ENCODE measurements at regions not wholly inside any gene's neighbourhood (a gene's known extent, or its start where the extent isn't known, plus 50 kb on each side); places are given as distances from the start of the nearest gene placed in this dataset.

- H3K9me3 Mint-ChIP-seq = peaks cover 2 to 3% of the 10 kb centered on the region in 2 donors
- H3K27ac Mint-ChIP-seq = no peak overlapping the region
- no peaks in the 10 kb centered on the region for H3K27me3 Mint-ChIP-seq (ENCODE audit: low read depth)
- DNase-seq (no peak), ATAC-seq (replicated peaks in 1 of 2) (no peak)
- no peaks in the 10 kb centered on the region for H3K36me3 Mint-ChIP-seq (ENCODE audit: insufficient read depth in 2 of 2)
- no peaks in the 10 kb centered on the region for H3K4me1 Mint-ChIP-seq (ENCODE audit: low read depth)
- H3K4me3 Mint-ChIP-seq = no peak overlapping the region
Observed at GRCh38 chr5:107127878-107128277, 542.9 kb downstream of the EFNA5 start.

GRCh38 chr5:107126341-107126740, 544.4 kb downstream of the EFNA5 start:
- H3K4me1 Mint-ChIP-seq (ENCODE audit: low read depth) = no peaks in the 10 kb centered on the region
- no peak for DNase-seq
- H3K27me3 Mint-ChIP-seq (ENCODE audit: low read depth) = no peaks in the 10 kb centered on the region
- no peak overlapping the region for H3K4me3 Mint-ChIP-seq
- no peaks in the 10 kb centered on the region for H3K9me3 Mint-ChIP-seq
- no peaks in the 10 kb centered on the region for H3K36me3 Mint-ChIP-seq (ENCODE audit: insufficient read depth in 2 of 2)
- no peak for ATAC-seq (replicated peaks in 1 of 2)
- no peak overlapping the region for H3K27ac Mint-ChIP-seq

- no peaks in the 10 kb centered on the region for H3K4me1 Mint-ChIP-seq (ENCODE audit: low read depth)
Observed at GRCh38 chr5:107124376-107124775, 546.4 kb downstream of the EFNA5 start.

GRCh38 chr5:107123014-107123413, 547.7 kb downstream of the EFNA5 start:
- Mint-ChIP-seq H3K27me3 (ENCODE audit: low read depth) (no peaks in the 10 kb centered on the region), H3K9me3 (no peaks in the 10 kb centered on the region), H3K4me3 (no peak overlapping the region), H3K4me1 (ENCODE audit: low read depth) (no peaks in the 10 kb centered on the region), H3K27ac (no peak overlapping the region), H3K36me3 (ENCODE audit: insufficient read depth in 2 of 2) (no peaks in the 10 kb centered on the region)
- ATAC-seq (replicated peaks in 1 of 2) (no peak), DNase-seq (no peak)

More at GRCh38 chr5:107124376-107124775, 546.4 kb downstream of the EFNA5 start:
- no peaks in the 10 kb centered on the region for H3K36me3 Mint-ChIP-seq (ENCODE audit: insufficient read depth in 2 of 2)
- no peaks in the 10 kb centered on the region for H3K9me3 Mint-ChIP-seq
- DNase-seq = no peak
- no peak overlapping the region for H3K4me3 Mint-ChIP-seq
- no peak for ATAC-seq (replicated peaks in 1 of 2)
- H3K27ac Mint-ChIP-seq = no peak overlapping the region
- H3K27me3 Mint-ChIP-seq (ENCODE audit: low read depth) = no peaks in the 10 kb centered on the region

GRCh38 chr5:107121793-107122519, 548.8 kb downstream of the EFNA5 start:
- ATAC-seq (replicated peaks in 1 of 2) (no peak), DNase-seq (no peak)
- no peaks in the 10 kb centered on the region for H3K27me3 Mint-ChIP-seq (ENCODE audit: low read depth)
- H3K27ac Mint-ChIP-seq = no peak overlapping the region
- no peaks in the 10 kb centered on the region for H3K36me3 Mint-ChIP-seq (ENCODE audit: insufficient read depth in 2 of 2)
- H3K9me3 Mint-ChIP-seq = no peaks in the 10 kb centered on the region
- no peaks in the 10 kb centered on the region for H3K4me1 Mint-ChIP-seq (ENCODE audit: low read depth)
- H3K4me3 Mint-ChIP-seq = no peak overlapping the region

GRCh38 chr5:107119656-107120055, 551.1 kb downstream of the EFNA5 start:
- H3K4me3 Mint-ChIP-seq = no peak overlapping the region
- no peaks in the 10 kb centered on the region for H3K4me1 Mint-ChIP-seq (ENCODE audit: low read depth)
- H3K36me3 Mint-ChIP-seq (ENCODE audit: insufficient read depth in 2 of 2) = no peaks in the 10 kb centered on the region
- DNase-seq (no peak), ATAC-seq (replicated peaks in 1 of 2) (no peak)
- no peak overlapping the region for H3K27ac Mint-ChIP-seq
- H3K27me3 Mint-ChIP-seq (ENCODE audit: low read depth) = no peaks in the 10 kb centered on the region
- H3K9me3 Mint-ChIP-seq = peaks cover 0 to 6% of the 10 kb centered on the region in 2 donors

GRCh38 chr5:107118184-107119019, 552.3 kb downstream of the EFNA5 start:
- Mint-ChIP-seq H3K27ac (no peak overlapping the region), H3K9me3 (peaks cover 0 to 6% of the 10 kb centered on the region in 2 donors), H3K4me3 (no peak overlapping the region), H3K36me3 (ENCODE audit: insufficient read depth in 2 of 2) (no peaks in the 10 kb centered on the region), H3K27me3 (ENCODE audit: low read depth) (no peaks in the 10 kb centered on the region), H3K4me1 (ENCODE audit: low read depth) (no peaks in the 10 kb centered on the region)
- DNase-seq (no peak), ATAC-seq (replicated peaks in 1 of 2) (no peak)

GRCh38 chr5:107112216-107112615, 558.5 kb downstream of the EFNA5 start:
- H3K4me3 Mint-ChIP-seq = no peak overlapping the region
- H3K4me1 Mint-ChIP-seq (ENCODE audit: low read depth) = no peaks in the 10 kb centered on the region
- DNase-seq (no peak), ATAC-seq (replicated peaks in 1 of 2) (no peak)
- no peaks in the 10 kb centered on the region for H3K27me3 Mint-ChIP-seq (ENCODE audit: low read depth)
- peaks cover 4 to 12% of the 10 kb centered on the region in 2 donors for H3K9me3 Mint-ChIP-seq
- no peak overlapping the region for H3K27ac Mint-ChIP-seq
- H3K36me3 Mint-ChIP-seq (ENCODE audit: insufficient read depth in 2 of 2) = peaks cover 2 to 3% of the 10 kb centered on the region in 2 donors

- ATAC-seq (replicated peaks in 1 of 2) (no peak), DNase-seq (no peak)
- Mint-ChIP-seq H3K36me3 (ENCODE audit: insufficient read depth in 2 of 2) (no peaks in the 10 kb centered on the region), H3K27me3 (ENCODE audit: low read depth) (no peaks in the 10 kb centered on the region), H3K4me3 (no peak overlapping the region), H3K27ac (no peak overlapping the region), H3K4me1 (ENCODE audit: low read depth) (no peaks in the 10 kb centered on the region), H3K9me3 (no peaks in the 10 kb centered on the region)
Observed at GRCh38 chr5:107104040-107104995, 566.4 kb downstream of the EFNA5 start.

GRCh38 chr5:107103522-107103921, 567.2 kb downstream of the EFNA5 start:
- ATAC-seq (replicated peaks in 1 of 2) (no peak), DNase-seq (no peak)
- H3K36me3 Mint-ChIP-seq (ENCODE audit: insufficient read depth in 2 of 2) = no peaks in the 10 kb centered on the region
- H3K9me3 Mint-ChIP-seq = no peaks in the 10 kb centered on the region
- no peaks in the 10 kb centered on the region for H3K4me1 Mint-ChIP-seq (ENCODE audit: low read depth)
- no peak overlapping the region for H3K27ac Mint-ChIP-seq
- no peaks in the 10 kb centered on the region for H3K27me3 Mint-ChIP-seq (ENCODE audit: low read depth)
- H3K4me3 Mint-ChIP-seq = no peak overlapping the region

- H3K36me3 Mint-ChIP-seq (ENCODE audit: insufficient read depth in 2 of 2) = no peaks in the 10 kb centered on the region
- no peak for ATAC-seq (replicated peaks in 1 of 2)
Observed at GRCh38 chr5:107100121-107100520, 570.6 kb downstream of the EFNA5 start.

GRCh38 chr5:107099506-107099905, 571.2 kb downstream of the EFNA5 start:
- Mint-ChIP-seq H3K4me1 (ENCODE audit: low read depth) (no peaks in the 10 kb centered on the region), H3K36me3 (ENCODE audit: insufficient read depth in 2 of 2) (no peaks in the 10 kb centered on the region), H3K27ac (no peak overlapping the region), H3K9me3 (no peaks in the 10 kb centered on the region), H3K4me3 (no peak overlapping the region), H3K27me3 (ENCODE audit: low read depth) (no peaks in the 10 kb centered on the region)
- no peak for DNase-seq
- ATAC-seq (replicated peaks in 1 of 2) = no peak

More at GRCh38 chr5:107100121-107100520, 570.6 kb downstream of the EFNA5 start:
- Mint-ChIP-seq H3K27me3 (ENCODE audit: low read depth) (no peaks in the 10 kb centered on the region), H3K27ac (no peak overlapping the region), H3K4me3 (no peak overlapping the region), H3K9me3 (no peaks in the 10 kb centered on the region), H3K4me1 (ENCODE audit: low read depth) (no peaks in the 10 kb centered on the region)
- no peak for DNase-seq

- Mint-ChIP-seq H3K9me3 (peaks cover 3 to 5% of the 10 kb centered on the region in 2 donors), H3K27ac (no peak overlapping the region), H3K4me1 (ENCODE audit: low read depth) (no peaks in the 10 kb centered on the region), H3K4me3 (no peak overlapping the region), H3K27me3 (ENCODE audit: low read depth) (no peaks in the 10 kb centered on the region), H3K36me3 (ENCODE audit: insufficient read depth in 2 of 2) (no peaks in the 10 kb centered on the region)
- no peak for DNase-seq
- no peak for ATAC-seq (replicated peaks in 1 of 2)
Observed at GRCh38 chr5:107092695-107093094, 578.0 kb downstream of the EFNA5 start.

Measured in activated T-cell treated with anti-CD3 and anti-CD28 coated beads, Interleukin-2, amount 50 U/mL, for 72 hours (primary cell).